GM18907 (cell line): ENCODE measurements at regions not wholly inside any gene's neighbourhood (a gene's known extent, or its start where the extent isn't known, plus 50 kb on each side); places are given as distances from the start of the nearest gene placed in this dataset.

Experiments used
- ATAC-seq: cut with Tn5 transposase; IDR thresholded peaks from one replicate; pipeline ENCODE4 v1.9.1; 2021; ENCODE audit warnings: mild to moderate bottlenecking, moderate library complexity; ENCODE audit not compliant: unreplicated experiment

GRCh38 chr11:19661827-19662226 lies 50.8 kb upstream of the NAV2 start:
- no peak for ATAC-seq

GRCh38 chr11:19660076-19660475 lies 52.6 kb upstream of the NAV2 start:
- ATAC-seq = peak; percentile 100

GRCh38 chr11:19659529-19659928 lies 53.1 kb upstream of the NAV2 start:
- ATAC-seq = no peak

GRCh38 chr11:19658344-19658743 lies 54.3 kb upstream of the NAV2 start:
- ATAC-seq = no peak

GRCh38 chr11:19656140-19656541 lies 56.5 kb upstream of the NAV2 start:
- no peak for ATAC-seq

GRCh38 chr11:19652623-19653375 lies 59.8 kb upstream of the NAV2 start:
- no peak for ATAC-seq

- ATAC-seq = no peak
Observed at GRCh38 chr11:19651653-19652052, 61.0 kb upstream of the NAV2 start.

- ATAC-seq = no peak
Observed at GRCh38 chr11:19651028-19651427, 61.6 kb upstream of the NAV2 start.

- ATAC-seq = no peak
Observed at GRCh38 chr11:19650467-19650866, 62.2 kb upstream of the NAV2 start.

GRCh38 chr11:19649751-19650150 lies 62.9 kb upstream of the NAV2 start:
- ATAC-seq = no peak

- no peak for ATAC-seq
Observed at GRCh38 chr11:19648321-19648720, 64.3 kb upstream of the NAV2 start.

GRCh38 chr11:19647816-19648215 lies 64.8 kb upstream of the NAV2 start:
- ATAC-seq = no peak

- ATAC-seq = no peak
Observed at GRCh38 chr11:19646921-19647320, 65.7 kb upstream of the NAV2 start.

GRCh38 chr11:19646308-19646707 lies 66.3 kb upstream of the NAV2 start:
- no peak for ATAC-seq

- ATAC-seq = no peak
Observed at GRCh38 chr11:19644316-19644715, 68.3 kb upstream of the NAV2 start.

GRCh38 chr11:19642185-19643158 lies 70.2 kb upstream of the NAV2 start:
- no peak for ATAC-seq

GRCh38 chr11:19639603-19640105 lies 73.0 kb upstream of the NAV2 start:
- ATAC-seq = no peak

- ATAC-seq = no peak
Observed at GRCh38 chr11:19635332-19635731, 77.3 kb upstream of the NAV2 start.

- ATAC-seq = no peak
Observed at GRCh38 chr11:19633276-19633675, 79.4 kb upstream of the NAV2 start.

GRCh38 chr11:19632499-19632834 lies 80.2 kb upstream of the NAV2 start:
- ATAC-seq = no peak

- no peak for ATAC-seq
Observed at GRCh38 chr11:19631712-19632498, 80.7 kb upstream of the NAV2 start.
